ENCODE measurements at regions not wholly inside any gene's neighbourhood (a gene's known extent, or its start where the extent isn't known, plus 50 kb on each side); places are given as distances from the start of the nearest gene placed in this dataset.

DNA sequence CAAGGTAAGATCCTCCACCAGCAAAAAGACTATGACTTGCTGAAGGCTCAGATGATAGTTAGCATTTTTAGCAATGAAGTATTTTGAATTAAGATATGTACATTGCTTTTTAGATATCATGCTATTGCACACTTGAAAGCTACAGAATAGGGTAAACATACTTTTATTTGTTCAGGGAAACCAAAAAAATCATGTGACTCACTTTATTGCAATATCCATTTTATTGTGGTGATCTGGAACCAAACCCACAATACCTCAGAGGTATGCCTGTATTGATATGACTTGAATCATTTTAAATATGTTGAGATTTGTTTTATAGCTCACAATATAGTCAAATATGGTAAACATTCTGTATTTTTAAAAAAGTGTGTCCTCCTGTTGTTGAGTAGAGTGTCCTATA is 96.1 kb downstream of the DIO3 start:
- no peaks in the 10 kb centered on the region for H3K4me1 Mint-ChIP-seq (ENCODE audit: low read depth, unreplicated experiment)
- H3K27me3 Mint-ChIP-seq (ENCODE audit: low read depth, unreplicated experiment) = peaks cover 36% of the 10 kb centered on the region
- H3K36me3 Mint-ChIP-seq (ENCODE audit: low read depth, unreplicated experiment) = no peaks in the 10 kb centered on the region
- H3K9me3 ChIP-seq (ENCODE audit: insufficient read depth, low read depth, low read length) = no peaks in the 10 kb centered on the region
- H3K4me2 ChIP-seq (ENCODE audit: low read length) = no peak overlapping the region
- no peak overlapping the region for H3K4me3 ChIP-seq (ENCODE audit: insufficient read depth, low read depth, low read length)
- FAIRE-seq (no peak), DNase-seq (ENCODE audit: low read depth) (no peak)
- no peak overlapping the region for H3K27ac Mint-ChIP-seq (ENCODE audit: unreplicated experiment)
- no peaks in the 10 kb centered on the region for H3K36me3 ChIP-seq (ENCODE audit: insufficient read depth, low read length)
- H3K79me2 ChIP-seq (ENCODE audit: insufficient read depth, low read length) = no peaks in the 10 kb centered on the region
- H3K27me3 ChIP-seq (ENCODE audit: insufficient read depth, low read length) = peaks cover 42% of the 10 kb centered on the region
- H3K27ac ChIP-seq (ENCODE audit: low read depth, low read length) = no peak overlapping the region
- no peaks in the 10 kb centered on the region for H3K4me1 ChIP-seq (ENCODE audit: insufficient read depth, low read length)
- peaks cover 2% of the 10 kb centered on the region for H3K9me3 Mint-ChIP-seq (ENCODE audit: unreplicated experiment)
- H3K4me3 Mint-ChIP-seq (ENCODE audit: unreplicated experiment) = no peak overlapping the region
- TF ChIP-seq, protein P1, sequence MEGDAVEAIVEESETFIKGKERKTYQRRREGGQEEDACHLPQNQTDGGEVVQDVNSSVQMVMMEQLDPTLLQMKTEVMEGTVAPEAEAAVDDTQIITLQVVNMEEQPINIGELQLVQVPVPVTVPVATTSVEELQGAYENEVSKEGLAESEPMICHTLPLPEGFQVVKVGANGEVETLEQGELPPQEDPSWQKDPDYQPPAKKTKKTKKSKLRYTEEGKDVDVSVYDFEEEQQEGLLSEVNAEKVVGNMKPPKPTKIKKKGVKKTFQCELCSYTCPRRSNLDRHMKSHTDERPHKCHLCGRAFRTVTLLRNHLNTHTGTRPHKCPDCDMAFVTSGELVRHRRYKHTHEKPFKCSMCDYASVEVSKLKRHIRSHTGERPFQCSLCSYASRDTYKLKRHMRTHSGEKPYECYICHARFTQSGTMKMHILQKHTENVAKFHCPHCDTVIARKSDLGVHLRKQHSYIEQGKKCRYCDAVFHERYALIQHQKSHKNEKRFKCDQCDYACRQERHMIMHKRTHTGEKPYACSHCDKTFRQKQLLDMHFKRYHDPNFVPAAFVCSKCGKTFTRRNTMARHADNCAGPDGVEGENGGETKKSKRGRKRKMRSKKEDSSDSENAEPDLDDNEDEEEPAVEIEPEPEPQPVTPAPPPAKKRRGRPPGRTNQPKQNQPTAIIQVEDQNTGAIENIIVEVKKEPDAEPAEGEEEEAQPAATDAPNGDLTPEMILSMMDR (IDR thresholded peaks at IDR 0.05; ENCODE audit: insufficient read depth, low read depth, low read length) = no peak
- TF ChIP-seq EZH2 (IDR thresholded peaks at IDR 0.05; ENCODE audit: insufficient read depth, low read length) = no peak
- H2AFZ ChIP-seq (ENCODE audit: low read depth, low read length) = no peak overlapping the region
- no peak overlapping the region for H3K9ac ChIP-seq (ENCODE audit: low read length)
- H4K20me1 ChIP-seq (ENCODE audit: insufficient read depth, low read length) = no peaks in the 10 kb centered on the region

DNA sequence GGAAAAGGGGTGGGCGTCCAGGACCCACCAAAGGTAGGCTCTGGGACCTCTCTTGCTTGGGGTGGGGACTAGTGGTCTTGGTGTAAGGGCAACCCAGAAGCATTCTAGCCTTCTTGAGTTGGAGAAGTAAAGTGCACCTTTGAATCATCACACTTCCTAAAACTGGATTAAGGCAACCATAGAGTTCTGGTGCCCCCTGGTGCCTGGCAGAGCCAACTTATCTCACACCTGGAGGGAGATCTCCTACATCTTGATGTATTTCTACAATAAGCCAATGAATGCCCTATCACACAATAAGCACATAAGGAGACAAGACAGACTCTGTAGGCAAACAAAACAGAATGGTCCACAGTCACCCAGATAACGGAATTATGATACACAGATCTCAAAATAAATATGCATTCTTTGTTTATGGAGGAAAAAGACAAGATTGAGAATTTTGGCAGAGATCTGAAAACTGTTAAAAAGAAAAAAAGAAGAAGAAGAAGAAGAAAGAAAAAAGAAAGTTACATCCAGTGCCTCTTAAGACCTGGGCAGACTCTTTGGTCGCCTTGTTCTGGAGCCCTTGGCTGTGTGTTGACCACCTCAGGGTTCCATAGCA is 95.9 kb upstream of the PPP2R5C start:
- Mint-ChIP-seq H3K4me1 (ENCODE audit: low read depth, unreplicated experiment) (no peaks in the 10 kb centered on the region), H3K9me3 (ENCODE audit: unreplicated experiment) (peaks cover 8% of the 10 kb centered on the region), H3K27ac (ENCODE audit: unreplicated experiment) (no peak overlapping the region), H3K27me3 (ENCODE audit: low read depth, unreplicated experiment) (peaks cover 21% of the 10 kb centered on the region), H3K4me3 (ENCODE audit: unreplicated experiment) (no peak overlapping the region), H3K36me3 (ENCODE audit: low read depth, unreplicated experiment) (no peaks in the 10 kb centered on the region)
- DNase-seq (ENCODE audit: low read depth) (peak; percentile 29), FAIRE-seq (no peak)
- Histone ChIP-seq H3K9ac (ENCODE audit: low read length) (no peak overlapping the region), H3K4me2 (ENCODE audit: low read length) (no peak overlapping the region), H3K27ac (ENCODE audit: low read depth, low read length) (no peak overlapping the region), H3K9me3 (ENCODE audit: insufficient read depth, low read depth, low read length) (no peaks in the 10 kb centered on the region), H4K20me1 (ENCODE audit: insufficient read depth, low read length) (no peaks in the 10 kb centered on the region), H3K79me2 (ENCODE audit: insufficient read depth, low read length) (no peaks in the 10 kb centered on the region), H3K4me1 (ENCODE audit: insufficient read depth, low read length) (no peaks in the 10 kb centered on the region), H3K36me3 (ENCODE audit: insufficient read depth, low read length) (no peaks in the 10 kb centered on the region), H3K4me3 (ENCODE audit: insufficient read depth, low read depth, low read length) (no peak overlapping the region), H2AFZ (ENCODE audit: low read depth, low read length) (no peak overlapping the region), H3K27me3 (ENCODE audit: insufficient read depth, low read length) (peaks cover 17% of the 10 kb centered on the region)
- TF ChIP-seq, protein P1 (IDR thresholded peaks at IDR 0.05; ENCODE audit: insufficient read depth, low read depth, low read length) = peak; percentile 66
- no peak for TF ChIP-seq EZH2 (IDR thresholded peaks at IDR 0.05; ENCODE audit: insufficient read depth, low read length)

DNA sequence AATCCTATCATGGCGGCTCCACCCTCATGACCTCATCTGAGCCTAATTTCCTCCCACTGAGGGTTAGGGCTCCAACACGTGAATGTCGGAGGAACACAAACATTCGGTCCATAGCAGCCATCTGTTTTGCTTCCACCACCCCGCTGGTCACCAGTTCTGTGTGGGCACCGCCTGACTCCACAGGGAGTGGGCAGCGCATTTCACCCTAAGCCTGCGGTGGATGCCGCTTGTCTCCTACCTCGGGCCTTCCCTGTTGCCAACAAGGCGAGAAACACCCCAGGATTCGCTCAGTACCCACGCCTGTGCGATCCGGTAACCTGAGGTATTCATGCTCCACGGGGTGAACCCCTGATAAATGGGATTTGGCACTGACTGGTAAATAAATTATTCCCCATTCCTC is 95.2 kb upstream of the PPP2R5C start:
- Mint-ChIP-seq H3K27me3 (ENCODE audit: low read depth, unreplicated experiment) (peaks cover 21% of the 10 kb centered on the region), H3K9me3 (ENCODE audit: unreplicated experiment) (peaks cover 8% of the 10 kb centered on the region), H3K36me3 (ENCODE audit: low read depth, unreplicated experiment) (no peaks in the 10 kb centered on the region), H3K4me3 (ENCODE audit: unreplicated experiment) (no peak overlapping the region), H3K27ac (ENCODE audit: unreplicated experiment) (no peak overlapping the region), H3K4me1 (ENCODE audit: low read depth, unreplicated experiment) (no peaks in the 10 kb centered on the region)
- Histone ChIP-seq H3K9ac (ENCODE audit: low read length) (no peak overlapping the region), H3K79me2 (ENCODE audit: insufficient read depth, low read length) (no peaks in the 10 kb centered on the region), H3K4me3 (ENCODE audit: insufficient read depth, low read depth, low read length) (no peak overlapping the region), H4K20me1 (ENCODE audit: insufficient read depth, low read length) (no peaks in the 10 kb centered on the region), H2AFZ (ENCODE audit: low read depth, low read length) (no peak overlapping the region), H3K27ac (ENCODE audit: low read depth, low read length) (no peak overlapping the region), H3K27me3 (ENCODE audit: insufficient read depth, low read length) (peaks cover 13% of the 10 kb centered on the region), H3K4me1 (ENCODE audit: insufficient read depth, low read length) (no peaks in the 10 kb centered on the region), H3K4me2 (ENCODE audit: low read length) (no peak overlapping the region), H3K36me3 (ENCODE audit: insufficient read depth, low read length) (no peaks in the 10 kb centered on the region), H3K9me3 (ENCODE audit: insufficient read depth, low read depth, low read length) (no peaks in the 10 kb centered on the region)
- TF ChIP-seq EZH2 (IDR thresholded peaks at IDR 0.05; ENCODE audit: insufficient read depth, low read length) = peak; percentile 2
- TF ChIP-seq, protein P1 (IDR thresholded peaks at IDR 0.05; ENCODE audit: insufficient read depth, low read depth, low read length) = no peak
- no peak for DNase-seq (ENCODE audit: low read depth)
- FAIRE-seq = no peak

All from astrocyte (in vitro differentiated cells and primary cell).